ENCODE measurements at regions not wholly inside any gene's neighbourhood (a gene's known extent, or its start where the extent isn't known, plus 50 kb on each side); places are given as distances from the start of the nearest gene placed in this dataset. TPM values are rescaled to one million over a fixed set of nuclear protein-coding genes. Genes with fewer than 3 reads are reported as not detected.

Small RNA genes lying in the stretch of these regions (microRNA-seq; reads per million reads assigned to microRNA genes)
- not detected for gene MIR4280

Small RNA genes lying in the stretch of these regions (small RNA-seq; reads per million reads assigned to genes)
- not detected for gene MIR4280
- gene RN7SKP34, result not detected
